CD14-positive monocyte (primary cell): ENCODE measurements at regions not wholly inside any gene's neighbourhood (a gene's known extent, or its start where the extent isn't known, plus 50 kb on each side); places are given as distances from the start of the nearest gene placed in this dataset.

Source experiments
- DNase-seq, 3 donors: peaks; one replicate each; pipeline ENCODE4 v3.0.0-alpha.2; 2011 to 2022
- H2AFZ ChIP-seq: 2 replicates; pipeline ENCODE4 v1.6.0; 2012; ENCODE audit warnings: mild to moderate bottlenecking, low read depth, low read length, inconsistent platforms; ENCODE audit not compliant: insufficient read depth, poor library complexity, severe bottlenecking
- H3K27ac ChIP-seq, 2 donors: 1 replicate in 1 of 2; 2 replicates in 1 of 2; pipeline ENCODE4 v1.5.1; 2012 to 2013; ENCODE audit warnings: low read length in 2 of 2, control low read depth in 1 of 2, inconsistent platforms in 1 of 2, low read depth in 1 of 2, mild to moderate bottlenecking in 1 of 2
- H3K27me3 ChIP-seq, 2 donors: one replicate each; pipeline versions ENCODE4 v1.6.0 to v1.6.1; 2011 to 2013; ENCODE audit warnings: low read length in 2 of 2; ENCODE audit not compliant: control insufficient read depth in 2 of 2, insufficient read depth in 2 of 2
- H3K36me3 ChIP-seq, 2 donors: replicated peaks in 1 of 2; 1 replicate in 1 of 2; 2 replicates in 1 of 2; pipeline versions ENCODE4 v1.5.1 to v1.6.1; 2012 to 2013; ENCODE audit warnings: low read length in 2 of 2, control low read depth in 1 of 2, inconsistent platforms in 1 of 2, mild to moderate bottlenecking in 1 of 2; ENCODE audit not compliant: insufficient read depth in 2 of 2, control insufficient read depth in 1 of 2
- H3K4me1 ChIP-seq, 2 donors: 1 replicate in 1 of 2; 2 replicates in 1 of 2; pipeline versions ENCODE4 v1.5.1 to v1.6.1; 2012 to 2013; ENCODE audit warnings: low read length in 2 of 2, control low read depth in 1 of 2, inconsistent platforms in 1 of 2, mild to moderate bottlenecking in 1 of 2, moderate library complexity in 1 of 2; ENCODE audit not compliant: insufficient read depth in 2 of 2, control insufficient read depth in 1 of 2
- H3K4me2 ChIP-seq: replicated peaks from 2 replicates; pipeline ENCODE3; 2012; ENCODE audit warnings: low read length, moderate library complexity, mild to moderate bottlenecking; ENCODE audit not compliant: poor library complexity, severe bottlenecking; ENCODE audit errors: extremely low read depth
- H3K4me3 ChIP-seq, 3 experiments: fragments of 200-600 bp in 1 of 3; sonication (generic) in 1 of 3; replicated peaks in 1 of 3; 1 replicate in 2 of 3; 2 replicates in 1 of 3; pipeline ENCODE4 v1.5.1; 2011 to 2013; ENCODE audit warnings: low read length in 3 of 3, mild to moderate bottlenecking in 3 of 3, control low read depth in 2 of 3, low read depth in 2 of 3, inconsistent platforms in 1 of 3, moderate library complexity in 1 of 3
- H3K79me2 ChIP-seq: 2 replicates; pipeline ENCODE4 v1.6.0; 2012; ENCODE audit warnings: mild to moderate bottlenecking, control low read depth, inconsistent platforms, low read length, moderate library complexity; ENCODE audit not compliant: insufficient read depth
- H3K9ac ChIP-seq: 2 replicates; pipeline ENCODE4 v1.6.0; 2017; ENCODE audit warnings: low read length, mild to moderate bottlenecking; ENCODE audit not compliant: insufficient read depth, poor library complexity, severe bottlenecking
- H3K9me3 ChIP-seq, 2 donors: replicated peaks in 1 of 2; 1 replicate in 1 of 2; 2 replicates in 1 of 2; pipeline versions ENCODE4 v1.5.1 to v1.6.1; 2012 to 2013; ENCODE audit warnings: low read length in 2 of 2, control low read depth in 1 of 2; ENCODE audit not compliant: control insufficient read depth in 1 of 2, insufficient read depth in 1 of 2
- H4K20me1 ChIP-seq: 2 replicates; pipeline ENCODE4 v1.6.0; 2012; ENCODE audit warnings: mild to moderate bottlenecking, low read length, control low read depth, moderate library complexity; ENCODE audit not compliant: insufficient read depth
- H3K27ac Mint-ChIP-seq, 7 donors: one replicate each; pipeline ENCODE4 v1.8.0; 2020; ENCODE audit warnings: mild to moderate bottlenecking in 7 of 7, mixed read lengths in 7 of 7, moderate library complexity in 6 of 7, inconsistent platforms in 2 of 7
- H3K27me3 Mint-ChIP-seq, 3 donors: one replicate each; pipeline ENCODE4 v1.8.0; 2021 to 2022; ENCODE audit warnings: low read depth in 3 of 3, mild to moderate bottlenecking in 3 of 3, mixed read lengths in 3 of 3, moderate library complexity in 3 of 3, inconsistent platforms in 1 of 3
- H3K36me3 Mint-ChIP-seq, 2 donors: one replicate each; pipeline ENCODE4 v1.8.0; 2020; ENCODE audit warnings: mixed read lengths in 2 of 2, inconsistent platforms in 1 of 2, mild to moderate bottlenecking in 1 of 2
- H3K4me1 Mint-ChIP-seq: one replicate; pipeline ENCODE4 v1.8.0; 2020; ENCODE audit warnings: mild to moderate bottlenecking, mixed read lengths
- H3K4me3 Mint-ChIP-seq, 2 donors: one replicate each; pipeline ENCODE4 v1.8.0; 2020; ENCODE audit warnings: mild to moderate bottlenecking in 2 of 2, mixed read lengths in 2 of 2, moderate library complexity in 1 of 2
- H3K9me3 Mint-ChIP-seq, 7 donors: one replicate each; pipeline ENCODE4 v1.8.0; 2020 to 2022; ENCODE audit warnings: mixed read lengths in 7 of 7, mild to moderate bottlenecking in 6 of 7, moderate library complexity in 6 of 7, inconsistent platforms in 2 of 7
- CTCF ChIP-seq: fragments of 200-600 bp; IDR thresholded peaks from one replicate; pipeline ENCODE4 v1.8.0; 2022; ENCODE audit warnings: antibody characterized with exemption, mild to moderate bottlenecking
- whole genome bisulfite sequencing: methylation state at CpG from one replicate; pipeline ENCODE4 v1.1.5; 2013; ENCODE audit warnings: missing lambda C conversion rate; ENCODE audit not compliant: insufficient coverage; 5-methylcytosine and 5-hydroxymethylcytosine counted together
- intact Hi-C, 2 donors: fragments of 100-400 bp; cut with micrococcal nuclease; formaldehyde crosslinking; loops; one replicate each; pipeline versions ENCODE4 v1.15.0 to v1.15.1; 2023

GRCh38 chr14:86780876-86781510 lies 1212.0 kb downstream of the GALC start:
- no peaks in the 10 kb centered on the region for H3K27me3 Mint-ChIP-seq
- no peak overlapping the region for H3K4me2 ChIP-seq
- no peak for DNase-seq
- no peak overlapping the region for H3K4me3 ChIP-seq
- no peaks in the 10 kb centered on the region for H3K4me1 Mint-ChIP-seq
- no peak for TF ChIP-seq CTCF
- H3K27ac ChIP-seq: no peak overlapping the region
- H3K79me2 ChIP-seq: no peaks in the 10 kb centered on the region
- H3K9ac ChIP-seq: no peak overlapping the region
- H3K27me3 ChIP-seq: no peaks in the 10 kb centered on the region
- WGBS: no CpG with 5 or more reads among the region's 1 CpG
- no peaks in the 10 kb centered on the region for H4K20me1 ChIP-seq
- H3K36me3 Mint-ChIP-seq: no peaks in the 10 kb centered on the region
- H3K36me3 ChIP-seq: no peaks in the 10 kb centered on the region
- H3K4me1 ChIP-seq: no peaks in the 10 kb centered on the region
- intact Hi-C loops: no loop called here
- no peak overlapping the region for H3K27ac Mint-ChIP-seq
- H3K4me3 Mint-ChIP-seq: no peak overlapping the region
- no peak overlapping the region for H2AFZ ChIP-seq
- H3K9me3 ChIP-seq: peaks cover 0 to 2% of the 10 kb centered on the region in 2 donors
- H3K9me3 Mint-ChIP-seq: peaks cover 0 to 3% (median 2%) of the 10 kb centered on the region in 7 donors

GRCh38 chr14:86780461-86780860 lies 1212.5 kb downstream of the GALC start:
- Histone ChIP-seq H3K4me1 (no peaks in the 10 kb centered on the region), H3K9me3 (peaks cover 0 to 8% of the 10 kb centered on the region in 2 donors), H3K9ac (no peak overlapping the region), H4K20me1 (no peaks in the 10 kb centered on the region), H3K79me2 (no peaks in the 10 kb centered on the region), H2AFZ (no peak overlapping the region), H3K4me3 (no peak overlapping the region), H3K36me3 (no peaks in the 10 kb centered on the region), H3K27me3 (no peaks in the 10 kb centered on the region), H3K4me2 (no peak overlapping the region), H3K27ac (no peak overlapping the region)
- Mint-ChIP-seq H3K4me1 (no peaks in the 10 kb centered on the region), H3K9me3 (peaks cover 0 to 5% (median 2%) of the 10 kb centered on the region in 7 donors), H3K36me3 (no peaks in the 10 kb centered on the region), H3K4me3 (no peak overlapping the region), H3K27me3 (no peaks in the 10 kb centered on the region), H3K27ac (no peak overlapping the region)
- no peak for TF ChIP-seq CTCF
- no peak for DNase-seq
- intact Hi-C loops: no loop called here
- WGBS: no CpG with 5 or more reads among the region's 2 CpGs
